GM12864 (cell line): ENCODE measurements at regions not wholly inside any gene's neighbourhood (a gene's known extent, or its start where the extent isn't known, plus 50 kb on each side); places are given as distances from the start of the nearest gene placed in this dataset.
"Not testable (repeated sequence)": the region's sequence is repeated elsewhere in the genome, so short reads cannot be mapped to it uniquely, and the experiment has no call there.

ENCODE experiments used
- DNase-seq: peaks from one replicate; pipeline ENCODE4 v3.0.0-alpha.2; 2011; ENCODE audit warnings: low read depth
- H3K4me3 ChIP-seq: 2 replicates; pipeline ENCODE4 v1.5.1; 2011; ENCODE audit warnings: mild to moderate bottlenecking, low read depth, low read length, control low read depth
- TF ChIP-seq, protein P1 (sequence below): IDR thresholded peaks from 2 replicates; pipeline ENCODE4 v1.5.1; 2011; ENCODE audit warnings: low read depth, mild to moderate bottlenecking, moderate library complexity, low read length, control low read depth, inconsistent platforms; ENCODE audit errors: missing control alignments

DNA sequence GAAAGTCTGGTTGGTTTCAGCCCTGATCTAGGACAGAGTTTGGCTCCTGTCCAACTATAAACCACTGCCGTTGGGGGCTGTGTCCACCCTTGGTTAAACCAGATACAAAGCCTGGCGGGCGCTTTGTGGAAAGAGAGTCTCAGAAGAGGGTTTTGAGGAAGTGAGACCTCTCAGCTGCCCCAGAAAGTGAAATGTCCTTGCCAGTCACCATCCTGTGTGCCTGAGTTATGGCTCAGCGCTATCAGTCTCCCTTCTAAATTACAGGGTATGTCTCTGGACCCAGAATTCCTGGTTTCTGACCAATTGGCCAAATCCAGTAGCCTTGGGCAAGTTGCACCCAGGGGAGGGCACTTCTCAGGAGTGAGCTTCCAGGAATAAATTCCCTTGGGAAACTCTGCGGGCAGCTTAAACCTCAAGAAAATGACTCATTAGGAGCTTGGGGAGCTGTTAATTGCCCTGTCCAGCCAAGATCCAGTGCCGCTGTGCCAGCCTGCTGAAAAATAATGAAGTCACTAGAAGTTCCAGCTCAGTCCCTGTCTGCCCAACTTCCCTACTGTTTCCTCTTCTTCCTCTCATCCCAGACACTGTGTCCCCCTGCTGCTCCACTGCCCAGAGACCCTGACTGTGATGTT lies 66.7 kb upstream of the PDZD8 start:
- H3K4me3 ChIP-seq, result no peak overlapping the region
- no peak for DNase-seq
- TF ChIP-seq, protein P1, sequence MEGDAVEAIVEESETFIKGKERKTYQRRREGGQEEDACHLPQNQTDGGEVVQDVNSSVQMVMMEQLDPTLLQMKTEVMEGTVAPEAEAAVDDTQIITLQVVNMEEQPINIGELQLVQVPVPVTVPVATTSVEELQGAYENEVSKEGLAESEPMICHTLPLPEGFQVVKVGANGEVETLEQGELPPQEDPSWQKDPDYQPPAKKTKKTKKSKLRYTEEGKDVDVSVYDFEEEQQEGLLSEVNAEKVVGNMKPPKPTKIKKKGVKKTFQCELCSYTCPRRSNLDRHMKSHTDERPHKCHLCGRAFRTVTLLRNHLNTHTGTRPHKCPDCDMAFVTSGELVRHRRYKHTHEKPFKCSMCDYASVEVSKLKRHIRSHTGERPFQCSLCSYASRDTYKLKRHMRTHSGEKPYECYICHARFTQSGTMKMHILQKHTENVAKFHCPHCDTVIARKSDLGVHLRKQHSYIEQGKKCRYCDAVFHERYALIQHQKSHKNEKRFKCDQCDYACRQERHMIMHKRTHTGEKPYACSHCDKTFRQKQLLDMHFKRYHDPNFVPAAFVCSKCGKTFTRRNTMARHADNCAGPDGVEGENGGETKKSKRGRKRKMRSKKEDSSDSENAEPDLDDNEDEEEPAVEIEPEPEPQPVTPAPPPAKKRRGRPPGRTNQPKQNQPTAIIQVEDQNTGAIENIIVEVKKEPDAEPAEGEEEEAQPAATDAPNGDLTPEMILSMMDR, result no peak

DNA sequence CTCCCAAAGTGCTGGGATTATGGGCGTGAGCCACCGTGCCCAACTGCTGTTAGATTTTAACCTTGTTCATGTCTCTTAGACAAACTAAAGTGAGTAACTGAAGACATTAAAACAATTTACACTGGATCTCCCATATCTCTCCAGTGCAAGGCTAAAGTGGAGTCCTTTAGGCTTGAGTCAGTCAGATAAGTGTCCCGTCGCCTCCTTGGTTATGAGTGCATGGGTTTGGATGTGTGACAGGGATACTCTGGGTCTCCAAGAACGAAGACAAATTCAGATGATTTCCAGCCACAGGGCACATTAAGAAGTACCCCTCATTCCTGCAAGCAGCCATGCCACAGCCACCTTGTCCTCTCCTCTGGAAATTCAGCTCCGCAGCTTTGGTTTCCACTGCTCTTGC lies 66.1 kb upstream of the PDZD8 start:
- TF ChIP-seq, protein P1, result no peak
- no peak overlapping the region for H3K4me3 ChIP-seq

DNA sequence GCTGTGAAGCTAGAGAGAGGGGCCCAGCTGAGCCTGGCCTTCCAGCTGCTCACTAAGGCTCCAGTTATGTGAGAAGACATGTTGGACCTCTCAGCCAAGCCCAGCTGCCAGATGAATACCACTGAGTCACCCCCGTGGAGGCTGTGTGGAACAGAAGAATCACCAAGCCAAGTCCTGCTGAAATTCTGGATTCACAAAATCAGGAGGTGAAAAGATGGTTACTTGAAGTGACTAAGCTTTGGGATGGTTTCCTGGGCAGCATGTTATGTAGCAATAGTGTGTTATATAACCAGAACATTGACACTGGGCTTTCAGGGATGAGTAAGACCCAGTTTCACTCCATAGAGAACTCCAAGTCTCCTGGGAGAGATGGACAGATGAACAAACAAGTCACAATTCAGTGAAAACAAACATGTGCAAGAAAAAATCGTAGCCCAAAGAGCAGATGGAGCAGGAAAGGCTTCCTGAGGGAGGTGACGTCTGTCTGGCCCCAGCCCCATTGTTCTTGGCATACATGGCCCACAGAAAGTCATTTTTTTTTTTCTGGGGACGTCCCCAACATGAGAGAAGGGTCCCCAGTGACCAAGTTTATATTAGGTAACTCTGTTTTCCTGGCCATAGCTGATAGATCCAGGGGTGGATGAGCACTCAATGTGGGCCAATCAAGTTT lies 64.1 kb upstream of the PDZD8 start:
- TF ChIP-seq, protein P1, result no peak
- no peak for DNase-seq
- H3K4me3 ChIP-seq, result no peak overlapping the region

More for the DNA sequence above, 66.1 kb upstream of the PDZD8 start:
- DNase-seq, result no peak

DNA sequence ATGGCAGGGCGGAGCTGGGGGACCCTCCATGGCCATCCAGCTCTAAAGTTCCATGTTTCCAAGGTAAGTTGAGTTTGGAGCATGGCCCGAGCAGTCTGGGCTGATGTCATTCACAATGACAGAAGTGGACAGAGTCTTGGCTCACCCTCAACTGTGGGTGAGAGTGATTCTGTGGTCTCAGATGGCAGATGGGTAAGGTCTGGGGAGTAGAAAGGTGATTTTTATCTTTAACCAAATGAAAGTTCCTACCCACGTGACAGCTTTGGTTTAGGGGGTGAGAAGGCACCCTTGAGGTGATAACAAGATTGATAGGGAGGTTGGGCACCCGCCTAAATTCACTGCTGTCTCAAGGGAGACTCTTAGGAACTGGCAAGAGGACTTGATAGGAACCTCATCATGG lies 57.6 kb upstream of the PDZD8 start:
- DNase-seq, result no peak
- TF ChIP-seq, protein P1, result no peak
- no peak overlapping the region for H3K4me3 ChIP-seq

DNA sequence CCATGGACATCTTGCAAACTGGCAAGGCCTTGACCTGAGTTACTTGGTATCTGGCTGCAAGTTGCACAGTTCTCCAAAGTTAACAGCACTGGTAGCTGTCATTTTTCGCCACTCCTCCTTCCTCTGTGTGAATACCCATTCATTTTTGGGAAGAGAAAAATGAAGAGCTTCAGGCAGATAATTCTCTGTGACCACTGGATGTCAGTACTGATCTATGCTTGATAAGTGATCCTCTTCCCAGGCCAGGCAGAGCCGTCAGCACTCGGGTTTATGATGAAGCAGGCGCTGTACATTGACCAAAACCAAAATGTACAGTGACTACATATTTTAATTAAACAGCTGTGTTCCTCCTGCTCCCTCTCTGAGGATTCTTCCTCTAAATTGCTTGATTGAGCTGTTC lies 55.9 kb upstream of the PDZD8 start:
- DNase-seq, result no peak
- TF ChIP-seq, protein P1, result no peak

DNA sequence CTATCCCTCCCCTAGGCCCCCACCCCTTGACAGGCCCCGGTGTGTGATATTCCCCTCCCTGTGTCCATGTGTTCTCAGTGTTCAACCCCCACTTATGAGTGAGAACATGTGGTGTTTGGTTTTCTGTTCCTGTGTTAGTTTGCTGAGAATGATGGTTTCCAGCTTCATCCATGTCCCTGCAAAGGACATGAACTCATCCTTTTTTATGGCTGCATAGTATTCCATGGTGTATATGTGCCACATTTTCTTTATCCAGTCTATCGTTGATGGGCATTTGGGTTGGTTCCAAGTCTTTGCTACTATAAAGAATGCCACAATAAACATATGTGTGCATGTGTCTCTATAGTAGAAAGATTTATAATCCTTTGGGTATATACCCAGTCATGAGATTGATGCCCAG lies 55.3 kb upstream of the PDZD8 start:
- H3K4me3 ChIP-seq, DNase-seq: not testable (repeated sequence)

More for the DNA sequence above, 55.9 kb upstream of the PDZD8 start:
- H3K4me3 ChIP-seq, result no peak overlapping the region

DNA sequence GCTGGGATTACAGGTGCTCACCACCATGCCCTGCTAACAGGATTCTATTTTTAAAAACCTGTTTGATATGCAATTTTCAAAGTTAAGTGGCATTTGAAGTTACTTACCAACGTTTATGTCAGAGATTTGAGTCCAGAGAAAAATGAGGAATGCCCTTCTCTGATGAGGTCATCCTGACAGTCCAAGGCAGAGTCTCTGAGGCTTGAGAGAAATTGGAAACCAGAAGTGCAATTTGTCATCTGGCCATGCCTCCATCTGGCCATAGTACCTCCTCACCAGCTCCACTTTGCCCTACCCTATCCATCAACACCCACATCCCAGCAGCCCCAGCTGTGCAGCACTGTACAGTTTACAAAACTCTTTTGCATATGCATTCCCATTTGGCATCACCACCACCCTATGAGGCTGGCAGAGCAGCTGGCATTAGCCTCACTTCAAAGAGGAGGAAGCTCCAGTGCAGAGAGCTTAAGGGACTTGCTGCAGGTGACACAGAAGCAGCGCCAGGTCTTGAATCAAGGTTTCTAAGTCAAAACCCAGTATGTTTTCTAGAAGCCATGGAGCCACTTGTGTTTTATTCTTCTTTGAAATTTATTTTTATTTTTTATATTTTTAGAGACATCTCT lies 54.5 kb upstream of the PDZD8 start:
- no peak for DNase-seq
- H3K4me3 ChIP-seq, result no peak overlapping the region
- TF ChIP-seq, protein P1, result no peak
